Keratinocyte (primary cell): ENCODE measurements at regions not wholly inside any gene's neighbourhood (a gene's known extent, or its start where the extent isn't known, plus 50 kb on each side); places are given as distances from the start of the nearest gene placed in this dataset.

ENCODE experiments used
- DNase-seq: peaks from one replicate; pipeline ENCODE4 v3.0.0-alpha.2; 2011; ENCODE audit warnings: low read depth, missing footprints, low spot score
- FAIRE-seq: peaks from 2 replicates; lab custom pipeline; 2011; peaks lifted over from hg19 to GRCh38; lab: Jason Lieb, UNC
- H2AFZ ChIP-seq: 2 replicates; pipeline ENCODE4 v1.6.0; 2012; ENCODE audit warnings: low read length, control low read depth, inconsistent platforms; ENCODE audit not compliant: control insufficient read depth
- H3K27ac ChIP-seq: 2 replicates; pipeline ENCODE4 v1.5.1; 2011; ENCODE audit warnings: low read length; ENCODE audit not compliant: control insufficient read depth, insufficient read depth
- H3K27me3 ChIP-seq: 3 replicates; pipeline ENCODE4 v1.6.0; 2011; ENCODE audit warnings: low read length; ENCODE audit not compliant: control insufficient read depth, insufficient read depth; ENCODE audit errors: extremely low read depth
- H3K36me3 ChIP-seq, 2 experiments: 2 replicates in 1 of 2; 3 replicates in 1 of 2; pipeline ENCODE4 v1.5.1; 2011; ENCODE audit warnings: low read length in 2 of 2, mild to moderate bottlenecking in 1 of 2; ENCODE audit not compliant: control insufficient read depth in 2 of 2, insufficient read depth in 2 of 2; ENCODE audit errors: extremely low read depth in 1 of 2
- H3K4me1 ChIP-seq: 3 replicates; pipeline ENCODE4 v1.5.1; 2011; ENCODE audit warnings: low read length; ENCODE audit not compliant: control insufficient read depth, insufficient read depth; ENCODE audit errors: extremely low read depth
- H3K4me2 ChIP-seq: 3 replicates; pipeline ENCODE4 v1.6.0; 2011; ENCODE audit warnings: low read depth, low read length; ENCODE audit not compliant: control insufficient read depth, insufficient read depth; ENCODE audit errors: extremely low read depth
- H3K4me3 ChIP-seq, 3 experiments: fragments of 200-600 bp in 1 of 3; sonication (generic) in 1 of 3; 2 replicates in 2 of 3; 3 replicates in 1 of 3; pipeline ENCODE4 v1.5.1; 2011 to 2016; ENCODE audit warnings: low read length in 3 of 3, mild to moderate bottlenecking in 3 of 3, control low read depth in 2 of 3, inconsistent platforms in 1 of 3, low read depth in 1 of 3, mixed read lengths in 1 of 3, mixed run types in 1 of 3, moderate library complexity in 1 of 3; ENCODE audit not compliant: control insufficient read depth in 2 of 3, insufficient read depth in 2 of 3; ENCODE audit errors: extremely low read depth in 1 of 3
- H3K79me2 ChIP-seq: 2 replicates; pipeline ENCODE4 v1.6.0; 2012; ENCODE audit warnings: low read length; ENCODE audit not compliant: control insufficient read depth, insufficient read depth
- H3K9ac ChIP-seq: 3 replicates; pipeline ENCODE4 v1.6.0; 2011; ENCODE audit warnings: low read length; ENCODE audit not compliant: control insufficient read depth, insufficient read depth; ENCODE audit errors: extremely low read depth
- H3K9me1 ChIP-seq: 3 replicates; pipeline ENCODE4 v1.6.0; 2011; ENCODE audit warnings: low read length; ENCODE audit not compliant: control insufficient read depth, insufficient read depth; ENCODE audit errors: extremely low read depth
- H3K9me3 ChIP-seq: 2 replicates; pipeline ENCODE4 v1.5.1; 2012; ENCODE audit warnings: low read depth, low read length; ENCODE audit not compliant: control insufficient read depth
- H4K20me1 ChIP-seq: 3 replicates; pipeline ENCODE4 v1.6.0; 2011; ENCODE audit warnings: low read length; ENCODE audit not compliant: control insufficient read depth, insufficient read depth; ENCODE audit errors: extremely low read depth
- CTCF ChIP-seq, 3 experiments: IDR thresholded peaks in 1 of 3; conservative IDR thresholded peaks in 1 of 3; optimal IDR thresholded peaks in 1 of 3; 2 replicates in 2 of 3; 3 replicates in 1 of 3; pipeline versions ENCODE3 to v1.5.1; 2011; ENCODE audit warnings: low read length in 3 of 3, mild to moderate bottlenecking in 3 of 3, moderate library complexity in 2 of 3, control low read depth in 1 of 3, inconsistent platforms in 1 of 3; ENCODE audit not compliant: insufficient read depth in 2 of 3; ENCODE audit errors: extremely low read depth in 1 of 3
- EZH2 ChIP-seq: IDR thresholded peaks from one replicate; pipeline ENCODE4 v1.6.1; 2012; ENCODE audit warnings: inconsistent platforms, mild to moderate bottlenecking, low read length, moderate library complexity
- dilution Hi-C: fragments of 300-500 bp; cut with MboI; formaldehyde crosslinking; loops from one replicate; pipeline ENCODE4 v1.7.0; 2020; ENCODE audit warnings: low sequenced_read_pairs; ENCODE audit not compliant: extremely low pct_ligation_motif_present

- Histone ChIP-seq H3K9ac (no peak overlapping the region), H3K27ac (no peak overlapping the region), H3K9me3 (peaks cover 2% of the 10 kb centered on the region), H3K9me1 (no peaks in the 10 kb centered on the region), H3K27me3 (no peaks in the 10 kb centered on the region), H3K36me3 (no peaks in the 10 kb centered on the region), H3K4me2 (no peak overlapping the region), H4K20me1 (no peaks in the 10 kb centered on the region), H2AFZ (no peak overlapping the region), H3K4me1 (peaks cover 20% of the 10 kb centered on the region), H3K4me3 (no peak overlapping the region), H3K79me2 (no peaks in the 10 kb centered on the region)
- dilution Hi-C loops, result no loop called here
- no peak for FAIRE-seq
- DNase-seq, result no peak
- TF ChIP-seq EZH2 (no peak), CTCF (optimal IDR thresholded peaks at IDR 0.05 in 1 of 3, IDR thresholded peaks at IDR 0.05 in 1 of 3, conservative IDR thresholded peaks at IDR 0.05 in 1 of 3; ENCODE audit: extremely low read depth in 1 of 3, insufficient read depth in 2 of 3, low read length in 3 of 3) (no peak)
These were observed 84.8 kb upstream of the ITGA6 start for GRCh38 chr2:172342611-172343010.

- Histone ChIP-seq H3K4me3 (no peak overlapping the region), H3K4me2 (no peak overlapping the region), H3K79me2 (no peaks in the 10 kb centered on the region), H3K27ac (no peak overlapping the region), H3K4me1 (peaks cover 20% of the 10 kb centered on the region), H4K20me1 (no peaks in the 10 kb centered on the region), H3K9ac (no peak overlapping the region), H3K27me3 (no peaks in the 10 kb centered on the region), H3K36me3 (no peaks in the 10 kb centered on the region), H3K9me1 (no peaks in the 10 kb centered on the region), H2AFZ (no peak overlapping the region), H3K9me3 (peaks cover 2% of the 10 kb centered on the region)
- no peak for FAIRE-seq
- dilution Hi-C loops, result no loop called here
- DNase-seq, result no peak
- TF ChIP-seq CTCF (optimal IDR thresholded peaks at IDR 0.05 in 1 of 3, IDR thresholded peaks at IDR 0.05 in 1 of 3, conservative IDR thresholded peaks at IDR 0.05 in 1 of 3; ENCODE audit: extremely low read depth in 1 of 3, insufficient read depth in 2 of 3, low read length in 3 of 3), result no peak
These were observed 83.2 kb upstream of the ITGA6 start for GRCh38 chr2:172344159-172344558.
